Transverse colon (tissue), 4 donors: ENCODE measurements at regions not wholly inside any gene's neighbourhood (a gene's known extent, or its start where the extent isn't known, plus 50 kb on each side); places are given as distances from the start of the nearest gene placed in this dataset.

Experiments
- DNase-seq: peaks from one replicate; pipeline ENCODE4 v3.0.0-alpha.2; 2019
- H3K27ac ChIP-seq, 4 donors: fragments of 200-600 bp; sonication (generic); 2 replicates each; pipeline ENCODE4 v1.5.1; 2016 to 2018; ENCODE audit warnings: inconsistent platforms in 4 of 4
- H3K27me3 ChIP-seq: fragments of 200-600 bp; sonication (generic); 2 replicates; pipeline ENCODE4 v1.5.1; 2017; ENCODE audit warnings: inconsistent platforms
- H3K36me3 ChIP-seq, 4 donors: fragments of 200-600 bp; sonication (generic); 2 replicates each; pipeline ENCODE4 v1.5.1; 2017 to 2019; ENCODE audit warnings: inconsistent platforms in 4 of 4
- H3K4me1 ChIP-seq, 4 donors: fragments of 200-600 bp; sonication (generic); 2 replicates each; pipeline ENCODE4 v1.5.1; 2017 to 2020; ENCODE audit warnings: inconsistent platforms in 4 of 4
- H3K4me3 ChIP-seq, 4 donors: fragments of 200-600 bp; sonication (generic); 1 replicate in 1 of 4; 2 replicates in 3 of 4; pipeline versions ENCODE4 v1.5.1 to v1.6.1; 2017 to 2019; ENCODE audit warnings: inconsistent platforms in 4 of 4
- H3K9me3 ChIP-seq, 2 donors: fragments of 200-600 bp; sonication (generic); 2 replicates each; pipeline ENCODE4 v1.5.1; 2017 to 2019; ENCODE audit warnings: inconsistent platforms in 2 of 2
- CTCF ChIP-seq, 5 experiments: fragments of 200-600 bp in 3 of 5; fragments of 450-650 bp in 2 of 5; sonication (generic) in 3 of 5; IDR thresholded peaks; 1 replicate in 2 of 5; 2 replicates in 3 of 5; pipeline ENCODE4 v1.5.1; 2016 to 2017; ENCODE audit warnings: antibody characterized with exemption in 5 of 5, inconsistent platforms in 3 of 5, mild to moderate bottlenecking in 2 of 5, moderate library complexity in 1 of 5
- EP300 ChIP-seq: sonication (generic); formaldehyde crosslinking; IDR thresholded peaks from one replicate; pipeline ENCODE4 v1.6.1; 2017; ENCODE audit warnings: antibody characterized with exemption, low read depth
- POLR2A ChIP-seq: fragments of 450-650 bp; IDR thresholded peaks from one replicate; pipeline ENCODE4 v1.6.1; 2016; ENCODE audit warnings: antibody characterized with exemption, mild to moderate bottlenecking, moderate library complexity
- POLR2AphosphoS5 ChIP-seq, 3 donors: sonication (generic); formaldehyde crosslinking; IDR thresholded peaks; one replicate each; pipeline ENCODE4 v1.6.1; 2016; ENCODE audit warnings: antibody characterized with exemption in 3 of 3
- WGBS, 2 donors: methylation state at CpG; one replicate each; pipeline ENCODE4 v1.1.5; 2018; ENCODE audit warnings: low coverage in 1 of 2; 5-methylcytosine and 5-hydroxymethylcytosine counted together
- in situ Hi-C, 4 donors: fragments of 200-750 bp; cut with MboI; loops; one replicate each; pipeline versions ENCODE4 v1.15.0 to v1.15.1; 2017; ENCODE audit warnings: low sequenced_read_pairs in 3 of 4, low pct_ligation_motif_present in 1 of 4, low pct_unique_long_range_greater_than_20kb in 1 of 4
- intact Hi-C: fragments of 100-400 bp; cut with DNase I; formaldehyde crosslinking; loops from one replicate; pipeline ENCODE4 v1.15.1; 2023; ENCODE audit warnings: low total_unique reads

- in situ Hi-C loops, result no loop called here
- no peak for TF ChIP-seq CTCF (IDR thresholded peaks at IDR 0.05)
- WGBS, 2 donors, result 75 to 78% methylated on average over 4 of the region's 4 CpGs
- H3K9me3 ChIP-seq, result no peaks in the 10 kb centered on the region
- intact Hi-C loops, result no loop called here
- H3K4me1 ChIP-seq, result peaks cover 0 to 5% (median 0%) of the 10 kb centered on the region in 4 donors
- H3K4me3 ChIP-seq, result no peak overlapping the region
- no peaks in the 10 kb centered on the region for H3K36me3 ChIP-seq
- DNase-seq, result no peak
- no peaks in the 10 kb centered on the region for H3K27me3 ChIP-seq
- no peak overlapping the region for H3K27ac ChIP-seq
Observed at GRCh38 chr9:87006956-87007355, 59.6 kb upstream of the GAS1 start.

- no peak for DNase-seq
- no peak overlapping the region for H3K27ac ChIP-seq
- TF ChIP-seq POLR2AphosphoS5 (IDR thresholded peaks at IDR 0.05), result no peak
- no peak for TF ChIP-seq CTCF (IDR thresholded peaks at IDR 0.05)
- no peak for TF ChIP-seq EP300
- H3K4me3 ChIP-seq, result no peak overlapping the region
- no peaks in the 10 kb centered on the region for H3K36me3 ChIP-seq
- in situ Hi-C loops (no loop called here), intact Hi-C loops (no loop called here)
- no peaks in the 10 kb centered on the region for H3K27me3 ChIP-seq
- no peaks in the 10 kb centered on the region for H3K9me3 ChIP-seq
- WGBS, 2 donors, result 68% methylated on average over 2 to 4 of the region's 4 CpGs
- peaks cover 0 to 5% (median 0%) of the 10 kb centered on the region in 4 donors for H3K4me1 ChIP-seq
Observed at GRCh38 chr9:87007711-87008366, 60.5 kb upstream of the GAS1 start.

GRCh38 chr9:87008667-87009066, 61.4 kb upstream of the GAS1 start:
- no peak for TF ChIP-seq POLR2AphosphoS5 (IDR thresholded peaks at IDR 0.05)
- TF ChIP-seq POLR2A, result no peak
- TF ChIP-seq EP300, result no peak
- H3K4me1 ChIP-seq, result peaks cover 0 to 5% (median 0%) of the 10 kb centered on the region in 4 donors
- H3K36me3 ChIP-seq, result no peaks in the 10 kb centered on the region
- intact Hi-C loops, result no loop called here
- no peaks in the 10 kb centered on the region for H3K27me3 ChIP-seq
- no peaks in the 10 kb centered on the region for H3K9me3 ChIP-seq
- no peak overlapping the region for H3K27ac ChIP-seq
- DNase-seq, result no peak
- in situ Hi-C loops, result no loop called here
- no peak overlapping the region for H3K4me3 ChIP-seq
- 54 to 80% methylated on average over 3 to 4 of the region's 4 CpGs for WGBS, 2 donors

- Histone ChIP-seq H3K4me1 (peaks cover 0 to 5% (median 0%) of the 10 kb centered on the region in 4 donors), H3K9me3 (no peaks in the 10 kb centered on the region), H3K4me3 (no peak overlapping the region), H3K36me3 (no peaks in the 10 kb centered on the region), H3K27ac (no peak overlapping the region), H3K27me3 (no peaks in the 10 kb centered on the region)
- no peak for DNase-seq
- 78 to 83% methylated on average over 3 of the region's 3 CpGs for WGBS, 2 donors
- in situ Hi-C loops, result no loop called here
- TF ChIP-seq POLR2AphosphoS5 (IDR thresholded peaks at IDR 0.05) (no peak), CTCF (IDR thresholded peaks at IDR 0.05) (no peak), POLR2A (no peak), EP300 (no peak)
- intact Hi-C loops, result no loop called here
Observed at GRCh38 chr9:87010626-87011025, 63.3 kb upstream of the GAS1 start.

GRCh38 chr9:87011551-87011950, 64.2 kb upstream of the GAS1 start:
- no peaks in the 10 kb centered on the region for H3K9me3 ChIP-seq
- 93% methylated on average over 22 of the region's 22 CpGs; no CpG with 5 or more reads in 1 of the 2 donors for WGBS, 2 donors
- in situ Hi-C loops (no loop called here), intact Hi-C loops (no loop called here)
- TF ChIP-seq POLR2A, result no peak
- TF ChIP-seq POLR2AphosphoS5 (IDR thresholded peaks at IDR 0.05), result no peak
- no peak for TF ChIP-seq CTCF (IDR thresholded peaks at IDR 0.05)
- TF ChIP-seq EP300, result no peak
- no peak overlapping the region for H3K4me3 ChIP-seq
- DNase-seq, result no peak
- H3K4me1 ChIP-seq, result peaks cover 0 to 5% (median 0%) of the 10 kb centered on the region in 4 donors
- no peaks in the 10 kb centered on the region for H3K27me3 ChIP-seq
- H3K36me3 ChIP-seq, result no peaks in the 10 kb centered on the region
- no peak overlapping the region for H3K27ac ChIP-seq
